Mucosa of descending colon (tissue), 3 donors: ENCODE measurements at regions not wholly inside any gene's neighbourhood (a gene's known extent, or its start where the extent isn't known, plus 50 kb on each side); places are given as distances from the start of the nearest gene placed in this dataset.

Experiments used
- ATAC-seq: fragments of 200-7000 bp; cut with Tn5 transposase; one replicate; pipeline ENCODE4 v1.9.1; 2020; ENCODE audit warnings: mild to moderate bottlenecking, moderate library complexity
- DNase-seq, 3 donors: peaks; one replicate each; pipeline ENCODE4 v3.0.0-alpha.2; 2020
- H3K36me3 ChIP-seq: fragments of 200-600 bp; one replicate; pipeline ENCODE4 v1.8.0; 2021; ENCODE audit warnings: low read depth, mild to moderate bottlenecking
- H3K4me1 ChIP-seq: fragments of 200-600 bp; one replicate; pipeline ENCODE4 v1.8.0; 2021; ENCODE audit warnings: low read depth, mild to moderate bottlenecking
- H3K4me3 ChIP-seq: fragments of 200-600 bp; one replicate; pipeline ENCODE4 v1.8.0; 2021; ENCODE audit warnings: mild to moderate bottlenecking
- H3K9me3 ChIP-seq: fragments of 200-600 bp; one replicate; pipeline ENCODE4 v1.8.0; 2021; ENCODE audit warnings: mild to moderate bottlenecking
- intact Hi-C, 2 donors: fragments of 100-400 bp; cut with DNase I in 1 of 2; cut with micrococcal nuclease in 1 of 2; formaldehyde crosslinking; loops; one replicate each; pipeline versions ENCODE4 v1.11.0 to v1.11.1; 2022; cut with DNase I, micrococcal nuclease
- TF ChIP-seq, protein P1 (sequence below): fragments of 200-600 bp; IDR thresholded peaks from one replicate; pipeline ENCODE4 v1.8.0; 2022; ENCODE audit warnings: antibody characterized with exemption, mild to moderate bottlenecking
- donor health status: DM: no; HTN: no; CAD: no; lungs with moderate emphysema.
- donor health status: DM: no; HTN: no; CAD: no.
- donor health status: DM: no; HTN: yes; CAD: no.

DNA sequence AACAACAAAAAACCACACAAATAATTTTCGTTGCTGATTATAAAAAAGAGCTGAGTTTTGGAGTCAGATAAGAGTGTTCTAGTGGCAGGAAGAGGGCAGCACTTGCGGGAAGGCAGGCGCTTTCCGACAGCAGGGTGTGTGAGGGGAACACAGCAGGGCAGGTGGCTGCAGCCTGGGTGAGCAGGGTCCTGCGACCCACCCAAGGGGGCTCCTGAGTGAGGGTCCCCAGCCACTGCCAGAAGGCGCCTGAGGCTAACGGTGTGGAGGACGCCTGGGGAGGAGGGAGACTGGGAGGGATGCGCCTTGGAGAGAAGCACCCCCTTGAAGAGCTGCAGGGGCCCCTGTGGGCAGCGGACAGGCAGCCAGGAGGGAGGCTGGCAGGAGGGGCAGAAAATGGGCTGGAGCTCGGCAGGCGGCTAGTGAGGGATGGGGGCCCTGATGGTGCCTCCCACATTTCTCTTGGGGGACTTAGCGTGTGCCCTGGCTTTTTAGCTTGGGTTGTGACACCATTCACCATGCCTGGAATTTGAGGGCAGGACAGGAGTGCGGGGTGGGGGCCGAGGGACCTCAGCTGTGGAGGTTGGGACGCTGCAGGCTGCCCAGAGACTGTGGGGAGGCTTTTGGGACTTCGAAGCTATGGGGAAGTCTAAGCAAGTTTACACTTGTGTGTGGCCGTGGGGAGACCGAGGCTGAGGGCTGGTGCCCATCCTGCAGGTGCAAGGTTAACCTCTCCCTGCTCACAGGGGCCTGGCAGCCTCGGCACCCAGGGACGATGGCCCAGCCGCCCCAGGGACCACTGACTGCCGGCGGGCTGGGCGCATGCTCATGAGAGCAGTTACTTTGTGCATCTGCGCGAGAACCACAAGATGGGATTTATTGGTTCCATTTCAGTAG is 111.4 kb downstream of the SIK1 start:
- Histone ChIP-seq H3K4me3 (no peak overlapping the region), H3K36me3 (no peaks in the 10 kb centered on the region), H3K4me1 (peaks cover 19% of the 10 kb centered on the region), H3K9me3 (no peaks in the 10 kb centered on the region)
- TF ChIP-seq, protein P1, sequence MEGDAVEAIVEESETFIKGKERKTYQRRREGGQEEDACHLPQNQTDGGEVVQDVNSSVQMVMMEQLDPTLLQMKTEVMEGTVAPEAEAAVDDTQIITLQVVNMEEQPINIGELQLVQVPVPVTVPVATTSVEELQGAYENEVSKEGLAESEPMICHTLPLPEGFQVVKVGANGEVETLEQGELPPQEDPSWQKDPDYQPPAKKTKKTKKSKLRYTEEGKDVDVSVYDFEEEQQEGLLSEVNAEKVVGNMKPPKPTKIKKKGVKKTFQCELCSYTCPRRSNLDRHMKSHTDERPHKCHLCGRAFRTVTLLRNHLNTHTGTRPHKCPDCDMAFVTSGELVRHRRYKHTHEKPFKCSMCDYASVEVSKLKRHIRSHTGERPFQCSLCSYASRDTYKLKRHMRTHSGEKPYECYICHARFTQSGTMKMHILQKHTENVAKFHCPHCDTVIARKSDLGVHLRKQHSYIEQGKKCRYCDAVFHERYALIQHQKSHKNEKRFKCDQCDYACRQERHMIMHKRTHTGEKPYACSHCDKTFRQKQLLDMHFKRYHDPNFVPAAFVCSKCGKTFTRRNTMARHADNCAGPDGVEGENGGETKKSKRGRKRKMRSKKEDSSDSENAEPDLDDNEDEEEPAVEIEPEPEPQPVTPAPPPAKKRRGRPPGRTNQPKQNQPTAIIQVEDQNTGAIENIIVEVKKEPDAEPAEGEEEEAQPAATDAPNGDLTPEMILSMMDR: no peak
- ATAC-seq: no peak
- intact Hi-C loops: no loop called here
- peak in 1 of 3 donors; percentile 50 for DNase-seq

DNA sequence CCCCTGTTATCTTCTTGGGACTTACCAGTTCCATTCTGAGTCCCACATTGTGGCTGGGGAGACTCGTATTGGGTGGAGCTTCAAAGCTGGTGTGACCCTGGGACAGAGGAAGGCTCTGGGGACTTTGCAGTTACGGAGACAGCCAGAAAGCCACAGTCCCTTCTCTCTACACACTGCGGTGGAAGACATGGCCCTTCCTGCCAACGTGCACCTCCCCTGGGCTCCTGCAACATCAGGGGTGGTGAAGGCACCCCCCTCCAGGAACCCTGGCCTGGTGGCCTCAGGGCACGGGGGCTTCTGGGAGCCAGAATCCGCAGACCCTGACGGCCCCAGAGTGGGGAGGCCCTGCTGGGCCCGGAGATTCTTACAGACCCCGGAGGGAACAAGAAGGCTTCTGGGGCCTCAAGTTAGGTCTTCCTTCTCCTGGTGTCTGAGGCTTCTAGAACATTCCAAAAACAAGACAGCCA is 113.0 kb downstream of the SIK1 start:
- no peaks in the 10 kb centered on the region for H3K36me3 ChIP-seq
- H3K9me3 ChIP-seq: no peaks in the 10 kb centered on the region
- intact Hi-C loops: no loop called here
- no peak for ATAC-seq
- peaks cover 19% of the 10 kb centered on the region for H3K4me1 ChIP-seq
- peak in 1 of 3 donors; percentile 41 for DNase-seq
- TF ChIP-seq, protein P1: no peak
- H3K4me3 ChIP-seq: no peak overlapping the region

DNA sequence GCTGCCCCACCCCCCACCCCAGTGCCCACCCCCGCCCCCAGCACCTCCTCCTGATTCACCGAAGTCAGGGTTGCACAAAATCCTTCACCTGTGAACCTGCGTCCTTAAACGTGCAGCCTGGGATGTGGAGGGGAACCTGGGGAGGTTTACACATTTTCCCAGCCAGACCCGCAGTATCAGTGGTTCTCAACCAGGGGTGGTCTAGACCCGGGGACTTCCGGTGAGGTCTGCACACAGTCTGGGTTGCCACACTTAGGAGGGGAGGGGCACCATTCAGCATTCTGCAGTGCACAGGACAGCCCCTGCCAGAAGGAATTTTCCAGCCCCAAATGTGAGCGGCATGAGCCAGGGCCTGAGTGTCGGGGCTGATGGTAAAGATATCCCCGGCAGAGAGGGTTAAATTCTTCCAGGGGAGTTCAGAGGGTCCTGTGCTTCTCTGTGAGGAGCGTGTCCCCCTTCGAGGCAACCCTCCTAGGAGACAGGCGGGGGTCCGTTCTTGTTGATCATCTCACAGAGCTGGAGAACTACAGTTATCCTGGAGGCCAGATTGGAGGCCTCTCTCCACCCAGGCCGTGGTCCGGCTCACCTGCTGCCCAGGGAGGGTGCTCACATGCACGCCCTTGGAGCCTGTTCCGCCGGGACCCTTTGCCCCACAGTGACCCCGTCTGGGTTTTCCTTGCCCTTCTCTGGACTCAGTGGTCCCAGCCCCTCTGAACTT is 113.6 kb downstream of the SIK1 start:
- intact Hi-C loops: no loop called here

DNA sequence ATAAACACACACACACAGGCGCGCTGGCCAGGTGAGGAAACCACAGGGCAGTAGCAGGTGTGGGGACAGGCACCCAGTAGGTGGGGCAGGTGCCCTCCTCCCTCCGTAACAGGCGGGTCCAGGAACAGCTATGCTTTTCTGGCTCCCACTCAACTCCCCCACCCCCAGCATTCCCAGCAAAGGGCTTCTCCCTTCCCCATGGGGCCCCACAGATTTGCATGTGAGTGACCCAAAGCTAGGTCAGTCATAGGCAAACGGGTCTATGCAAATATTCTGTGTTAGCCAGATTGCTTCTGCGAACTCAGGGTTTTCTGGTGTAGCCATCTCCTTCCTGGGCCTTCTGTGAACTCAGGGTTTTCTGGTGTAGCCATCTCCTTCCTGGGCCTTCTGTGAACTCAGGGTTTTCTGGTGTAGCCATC is 114.2 kb downstream of the SIK1 start:
- Histone ChIP-seq H3K4me3 (no peak overlapping the region), H3K36me3 (no peaks in the 10 kb centered on the region), H3K4me1 (peaks cover 19% of the 10 kb centered on the region), H3K9me3 (no peaks in the 10 kb centered on the region)
- TF ChIP-seq, protein P1: no peak
- intact Hi-C loops: no loop called here
- DNase-seq (peak; percentile 60 to 80 (median 69)), ATAC-seq (peak; percentile 65)

More for the DNA sequence above, 113.6 kb downstream of the SIK1 start:
- Histone ChIP-seq H3K4me3 (no peak overlapping the region), H3K9me3 (no peaks in the 10 kb centered on the region), H3K4me1 (peaks cover 19% of the 10 kb centered on the region), H3K36me3 (no peaks in the 10 kb centered on the region)
- peak in 1 of 3 donors; percentile 50 for DNase-seq
- TF ChIP-seq, protein P1: no peak
- ATAC-seq: no peak

DNA sequence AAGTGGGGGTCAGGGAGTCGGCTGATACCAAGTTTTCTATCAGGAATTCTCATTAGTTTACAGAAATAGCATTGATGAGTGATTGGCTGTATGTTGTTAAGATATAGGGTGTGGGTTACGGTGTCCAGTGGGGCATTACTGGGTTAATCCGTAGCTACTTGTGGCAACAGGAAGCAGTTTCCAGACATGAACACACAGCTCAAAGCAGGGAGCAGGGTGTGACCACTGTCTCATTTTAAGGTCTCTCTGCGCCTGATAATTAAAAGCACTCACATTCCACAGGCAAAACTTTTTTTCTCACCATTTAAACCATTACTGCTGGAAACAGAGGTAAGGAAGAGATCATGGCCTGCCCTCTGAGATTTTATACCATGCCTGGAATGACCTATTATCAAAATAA is 114.9 kb downstream of the SIK1 start:
- DNase-seq: peak in 1 of 3 donors; percentile 34
- peaks cover 19% of the 10 kb centered on the region for H3K4me1 ChIP-seq

More for the DNA sequence above, 114.9 kb downstream of the SIK1 start:
- ATAC-seq: peak; percentile 47
- Histone ChIP-seq H3K36me3 (no peaks in the 10 kb centered on the region), H3K4me3 (no peak overlapping the region), H3K9me3 (no peaks in the 10 kb centered on the region)
- TF ChIP-seq, protein P1: no peak
- intact Hi-C loops: no loop called here
